ENCODE measurements at regions not wholly inside any gene's neighbourhood (a gene's known extent, or its start where the extent isn't known, plus 50 kb on each side); places are given as distances from the start of the nearest gene placed in this dataset.
"Not testable (repeated sequence)": the region's sequence is repeated elsewhere in the genome, so short reads cannot be mapped to it uniquely, and the experiment has no call there.

- TF ChIP-seq CTCF (IDR thresholded peaks at IDR 0.05; ENCODE audit: insufficient read depth, low read depth, low read length): no peak
Measured at GRCh38 chr7:114153700-114154099, 234.9 kb upstream of the PPP1R3A start.

GRCh38 chr7:114152314-114152938 lies 233.6 kb upstream of the PPP1R3A start:
- no peak for DNase-seq (ENCODE audit: low read depth)
- no peak for TF ChIP-seq CTCF (IDR thresholded peaks at IDR 0.05; ENCODE audit: insufficient read depth, low read depth, low read length)
- no peak overlapping the region for H3K4me3 ChIP-seq (ENCODE audit: low read depth, low read length)

More at GRCh38 chr7:114153700-114154099, 234.9 kb upstream of the PPP1R3A start:
- no peak for DNase-seq (ENCODE audit: low read depth)
- no peak overlapping the region for H3K4me3 ChIP-seq (ENCODE audit: low read depth, low read length)

GRCh38 chr7:114151777-114152176 lies 233.0 kb upstream of the PPP1R3A start:
- no peak overlapping the region for H3K4me3 ChIP-seq (ENCODE audit: low read depth, low read length)
- TF ChIP-seq CTCF (IDR thresholded peaks at IDR 0.05; ENCODE audit: insufficient read depth, low read depth, low read length): no peak
- no peak for DNase-seq (ENCODE audit: low read depth)

- no peak for TF ChIP-seq CTCF (IDR thresholded peaks at IDR 0.05; ENCODE audit: insufficient read depth, low read depth, low read length)
Measured at GRCh38 chr7:114150689-114151088, 231.9 kb upstream of the PPP1R3A start.

GRCh38 chr7:114148779-114149178 lies 230.0 kb upstream of the PPP1R3A start:
- no peak for DNase-seq (ENCODE audit: low read depth)
- no peak overlapping the region for H3K4me3 ChIP-seq (ENCODE audit: low read depth, low read length)
- no peak for TF ChIP-seq CTCF (IDR thresholded peaks at IDR 0.05; ENCODE audit: insufficient read depth, low read depth, low read length)

More at GRCh38 chr7:114150689-114151088, 231.9 kb upstream of the PPP1R3A start:
- DNase-seq (ENCODE audit: low read depth): no peak
- no peak overlapping the region for H3K4me3 ChIP-seq (ENCODE audit: low read depth, low read length)

GRCh38 chr7:114141415-114141814 lies 222.6 kb upstream of the PPP1R3A start:
- TF ChIP-seq CTCF (IDR thresholded peaks at IDR 0.05; ENCODE audit: insufficient read depth, low read depth, low read length): no peak
- no peak overlapping the region for H3K4me3 ChIP-seq (ENCODE audit: low read depth, low read length)
- DNase-seq (ENCODE audit: low read depth): no peak

GRCh38 chr7:114140561-114140960 lies 221.8 kb upstream of the PPP1R3A start:
- no peak for TF ChIP-seq CTCF (IDR thresholded peaks at IDR 0.05; ENCODE audit: insufficient read depth, low read depth, low read length)
- DNase-seq (ENCODE audit: low read depth): no peak
- no peak overlapping the region for H3K4me3 ChIP-seq (ENCODE audit: low read depth, low read length)

- not testable (repeated sequence) for DNase-seq (ENCODE audit: low read depth); H3K4me3 ChIP-seq (ENCODE audit: low read depth, low read length)
Measured at GRCh38 chr7:114139690-114140089, 220.9 kb upstream of the PPP1R3A start.
